Stimulated activated CD8-positive, alpha-beta memory T cell treated with anti-CD3 and anti-CD28 coated beads, Interleukin-4, amount 100 ng/mL, for 48 hours (primary cell): ENCODE measurements at regions not wholly inside any gene's neighbourhood (a gene's known extent, or its start where the extent isn't known, plus 50 kb on each side); places are given as distances from the start of the nearest gene placed in this dataset.
A peak's percentile ranks its signal among the peaks of the same experiment; 100 is the strongest.
"Not testable (repeated sequence)": the region's sequence is repeated elsewhere in the genome, so short reads cannot be mapped to it uniquely, and the experiment has no call there.

Experiments
- DNase-seq: peaks from one replicate; pipeline ENCODE4 v3.0.0-alpha.2; 2020

- DNase-seq: no peak
Measured at GRCh38 chr2:185526161-185526560, 212.4 kb upstream of the FSIP2 start.

DNA sequence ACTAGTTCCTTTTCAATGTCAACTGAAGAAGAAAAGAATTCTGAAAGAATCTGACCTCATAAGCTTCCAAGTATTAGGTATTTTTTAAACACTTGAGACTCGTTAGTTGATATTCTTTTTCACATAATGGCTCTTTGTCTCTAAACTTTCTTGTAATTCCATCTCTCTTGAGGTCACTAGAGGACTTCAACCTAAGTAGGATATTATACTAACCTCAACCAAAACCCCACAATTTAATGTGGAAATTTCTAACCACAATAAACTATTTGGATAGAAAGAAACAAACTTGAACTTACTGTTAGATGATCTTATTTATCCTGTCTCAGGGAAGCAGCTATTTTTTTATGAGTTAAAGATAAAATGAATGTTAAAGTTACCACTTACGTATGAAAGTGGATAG is 206.9 kb upstream of the FSIP2 start:
- no peak for DNase-seq

DNA sequence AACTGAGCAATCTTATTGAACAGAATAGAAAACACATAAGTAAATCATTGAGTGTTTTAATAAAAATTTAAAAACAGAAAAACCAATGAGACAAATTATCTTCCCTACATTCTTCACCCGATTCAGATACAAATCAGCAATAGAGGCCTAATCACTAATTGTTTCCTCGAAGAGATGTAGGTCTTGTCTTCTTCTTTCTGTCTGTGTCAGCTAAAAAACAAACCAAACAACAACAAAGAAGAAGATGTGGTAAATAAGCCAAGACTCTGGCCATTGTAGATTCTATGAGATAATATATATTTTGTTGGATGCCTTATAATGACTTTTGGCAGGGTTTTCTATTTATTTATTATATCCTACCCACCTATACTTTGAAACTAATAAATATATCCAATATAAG is 200.9 kb upstream of the FSIP2 start:
- no peak for DNase-seq

- no peak for DNase-seq
Measured at GRCh38 chr2:185567196-185567595, 171.4 kb upstream of the FSIP2 start.

- DNase-seq: no peak
Measured at GRCh38 chr2:185567940-185568339, 170.7 kb upstream of the FSIP2 start.

GRCh38 chr2:185578322-185578721 is 160.3 kb upstream of the FSIP2 start:
- no peak for DNase-seq

- no peak for DNase-seq
Measured at GRCh38 chr2:185583058-185583816, 155.4 kb upstream of the FSIP2 start.

- not testable (repeated sequence) for DNase-seq
Measured at GRCh38 chr2:185585165-185585564, 153.4 kb upstream of the FSIP2 start.

DNA sequence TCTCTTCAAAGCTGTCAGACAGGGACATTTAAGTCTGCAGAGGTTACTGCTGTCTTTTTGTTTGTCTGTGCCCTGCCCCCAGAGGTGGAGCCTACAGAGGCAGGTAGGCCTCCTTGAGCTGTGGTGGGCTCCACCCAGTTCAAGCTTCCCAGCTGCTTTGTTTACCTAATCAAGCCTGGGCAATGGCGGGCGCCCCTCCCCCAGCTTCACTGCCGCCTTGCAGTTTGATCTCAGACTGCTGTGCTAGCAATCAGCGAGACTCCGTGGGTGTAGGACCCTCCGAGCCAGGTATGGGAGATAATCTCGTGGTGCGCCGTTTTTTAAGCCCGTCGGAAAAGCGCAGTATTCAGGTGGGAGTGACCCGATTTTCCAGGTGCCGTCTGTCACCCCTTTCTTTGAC is 147.3 kb upstream of the FSIP2 start:
- DNase-seq: not testable (repeated sequence)

DNA sequence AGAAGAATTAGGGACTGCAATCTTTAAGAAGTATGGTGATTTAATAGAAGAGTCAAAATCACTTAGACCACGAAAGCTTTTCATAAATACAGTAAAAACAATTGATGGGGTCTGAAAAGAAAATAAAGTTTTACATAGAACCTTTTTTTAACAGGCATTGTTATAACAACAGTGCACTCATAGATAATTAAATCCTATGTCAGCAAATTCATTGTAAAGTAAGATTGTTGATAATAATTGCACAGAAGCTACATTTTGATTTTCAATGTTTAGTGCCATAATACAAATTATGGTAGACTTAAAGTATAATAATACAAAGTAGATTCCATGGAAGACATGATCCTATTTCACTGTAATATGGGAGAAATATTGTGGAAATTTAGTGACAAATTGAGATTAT is 130.7 kb upstream of the FSIP2 start:
- no peak for DNase-seq

DNA sequence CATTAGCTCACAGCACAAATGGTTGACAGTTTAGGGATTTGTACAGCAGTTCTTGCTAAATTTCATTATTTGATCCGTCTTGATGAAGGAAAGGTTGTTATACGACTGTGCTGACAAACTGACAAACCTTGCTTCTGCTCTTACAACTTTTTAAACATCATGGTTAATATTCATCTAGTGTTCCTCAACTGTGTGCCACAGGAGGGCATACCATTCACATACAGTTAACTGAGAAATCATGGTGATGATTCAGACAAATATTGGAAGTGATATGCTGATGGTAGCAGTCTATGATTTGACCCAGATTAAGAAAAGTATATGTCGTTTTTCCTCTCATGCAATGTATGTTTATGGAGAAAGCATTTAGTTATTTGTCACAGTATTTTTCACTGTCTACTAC is 129.8 kb upstream of the FSIP2 start:
- no peak for DNase-seq

DNA sequence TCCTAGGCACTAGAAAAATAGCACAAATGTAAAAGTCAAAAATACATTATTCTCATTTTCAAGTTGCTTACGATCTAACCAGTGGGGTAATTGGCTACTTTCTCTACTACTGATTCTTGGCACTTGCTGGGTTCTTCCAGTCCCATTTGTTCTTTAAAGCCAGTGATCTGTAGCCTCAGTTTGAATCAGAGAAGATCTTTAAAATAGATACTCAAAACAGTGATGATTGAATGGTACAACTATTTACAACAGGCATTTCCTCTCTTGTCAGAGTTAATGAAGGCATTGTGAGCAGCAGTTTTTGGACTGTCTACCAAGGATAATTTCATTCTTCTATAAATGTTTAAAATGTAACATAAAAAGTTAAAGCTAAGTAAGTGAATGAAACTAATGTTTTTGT is 128.3 kb upstream of the FSIP2 start:
- no peak for DNase-seq

GRCh38 chr2:185618625-185619024 is 120.0 kb upstream of the FSIP2 start:
- DNase-seq: no peak

DNA sequence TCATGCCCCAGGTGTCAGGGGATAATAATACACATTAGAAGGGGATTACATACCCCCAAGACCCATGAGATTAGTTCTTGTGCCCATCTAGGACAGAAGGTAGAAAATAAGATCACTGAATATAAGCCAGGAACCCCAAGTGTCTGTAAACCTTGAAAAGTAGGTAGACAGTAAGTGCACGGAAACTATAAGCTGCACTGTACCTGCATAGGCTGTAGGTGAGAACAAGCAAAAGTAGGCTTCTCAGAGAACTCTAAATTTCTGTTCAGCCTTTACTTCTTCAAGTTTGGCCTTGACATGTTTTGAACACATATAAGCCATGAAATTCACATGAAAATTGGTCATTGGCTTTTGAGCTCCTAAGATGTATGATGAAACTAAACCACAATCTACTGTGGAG is 113.0 kb upstream of the FSIP2 start:
- DNase-seq: no peak

- peak; percentile 27 for DNase-seq
Measured at GRCh38 chr2:185628985-185629384, 109.6 kb upstream of the FSIP2 start.

- no peak for DNase-seq
Measured at GRCh38 chr2:185633621-185634020, 105.0 kb upstream of the FSIP2 start.

- DNase-seq: no peak
Measured at GRCh38 chr2:185638771-185639170, 99.8 kb upstream of the FSIP2 start.

DNA sequence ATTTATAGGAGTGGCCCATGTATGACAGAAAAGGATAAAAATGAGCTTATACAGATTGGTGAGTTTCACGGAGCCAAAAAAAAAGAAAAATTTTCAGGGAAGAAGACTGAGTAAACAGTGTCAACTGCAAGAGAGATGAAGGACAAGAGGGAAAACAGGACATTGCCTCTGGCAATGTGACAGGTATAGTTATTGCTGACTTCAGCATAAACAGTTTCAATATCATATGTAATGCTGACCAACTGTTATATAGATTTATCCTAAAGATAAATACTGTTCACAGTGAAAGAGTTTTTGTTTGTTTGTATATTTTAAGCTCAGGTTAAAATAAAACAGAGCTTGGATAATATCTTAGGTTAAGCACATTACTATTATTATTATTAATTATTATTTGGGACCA is 98.0 kb upstream of the FSIP2 start:
- no peak for DNase-seq

DNA sequence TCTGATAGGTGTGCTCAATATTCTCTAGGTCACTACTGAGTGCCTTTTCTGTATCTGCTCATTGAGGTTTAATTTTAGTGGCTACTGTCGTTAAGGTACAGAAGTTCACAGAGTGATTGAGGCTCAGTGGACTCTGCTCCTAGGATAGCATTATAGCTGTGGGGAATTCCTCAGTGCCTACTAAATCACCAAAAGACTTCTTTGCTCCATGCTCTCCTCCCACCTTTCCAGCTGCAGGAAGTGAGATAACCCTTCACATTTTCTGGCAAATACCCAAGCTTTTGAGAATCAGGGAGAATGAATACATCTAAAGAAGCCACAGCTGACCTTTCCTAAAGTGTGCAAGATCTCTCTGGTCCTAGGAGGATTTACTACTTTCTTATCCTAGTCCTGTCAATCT is 95.2 kb upstream of the FSIP2 start:
- no peak for DNase-seq

DNA sequence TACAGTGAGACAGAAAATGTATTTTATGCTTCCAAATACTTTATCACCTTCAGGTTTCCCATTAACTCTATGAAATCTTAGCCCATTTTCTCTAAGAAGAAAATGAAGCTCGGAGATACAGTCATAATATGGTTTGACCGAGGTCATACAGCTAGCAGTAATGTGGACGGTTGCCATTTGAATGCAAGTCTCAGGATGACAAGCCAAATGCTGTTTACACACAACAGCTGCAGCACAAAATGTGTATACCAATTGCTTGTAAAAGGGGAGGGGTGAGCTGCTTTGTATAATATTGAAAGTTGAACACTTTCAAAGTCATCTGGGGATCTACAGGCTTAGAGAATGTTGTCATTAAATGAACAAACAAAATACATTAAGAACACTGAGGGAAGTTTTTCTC is 93.8 kb upstream of the FSIP2 start:
- DNase-seq: no peak

- DNase-seq: no peak
Measured at GRCh38 chr2:185645529-185645928, 93.1 kb upstream of the FSIP2 start.

DNA sequence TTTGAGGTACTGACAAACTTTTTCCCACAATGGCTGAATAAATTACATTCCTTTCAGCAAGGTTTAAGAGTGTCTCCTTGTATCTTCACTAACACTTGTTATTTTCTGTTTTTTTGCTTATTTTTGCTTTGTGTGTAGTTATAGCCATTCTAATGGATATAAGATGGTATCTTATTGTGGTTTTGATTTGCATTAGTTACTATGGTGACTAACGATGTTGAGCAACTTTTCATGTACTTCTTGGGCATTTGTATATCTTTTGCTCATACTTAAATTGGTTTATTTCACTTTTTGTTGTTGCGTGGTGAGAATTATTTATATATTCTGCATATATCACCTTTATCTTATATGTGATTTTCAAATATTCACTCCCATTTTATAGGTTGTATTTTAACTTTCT is 79.9 kb upstream of the FSIP2 start:
- no peak for DNase-seq

DNA sequence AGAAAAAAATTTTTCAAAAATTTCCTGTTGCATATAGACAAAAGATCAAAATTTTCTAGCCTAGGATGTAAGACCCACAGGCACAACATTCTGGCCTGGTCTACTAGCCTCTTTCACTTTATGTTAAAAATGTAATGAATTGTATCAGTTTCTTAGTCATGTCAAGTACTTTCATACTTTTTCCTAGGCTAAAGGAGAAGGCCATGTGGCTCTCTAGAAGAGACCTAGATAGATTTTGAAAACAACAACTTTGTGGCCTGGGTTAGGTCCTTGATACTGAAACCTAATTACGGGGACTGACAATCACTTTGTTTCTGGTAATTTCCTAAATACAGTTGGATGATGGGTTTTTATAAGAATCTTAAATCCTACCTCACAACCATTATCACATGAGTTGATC is 74.8 kb upstream of the FSIP2 start:
- no peak for DNase-seq

DNA sequence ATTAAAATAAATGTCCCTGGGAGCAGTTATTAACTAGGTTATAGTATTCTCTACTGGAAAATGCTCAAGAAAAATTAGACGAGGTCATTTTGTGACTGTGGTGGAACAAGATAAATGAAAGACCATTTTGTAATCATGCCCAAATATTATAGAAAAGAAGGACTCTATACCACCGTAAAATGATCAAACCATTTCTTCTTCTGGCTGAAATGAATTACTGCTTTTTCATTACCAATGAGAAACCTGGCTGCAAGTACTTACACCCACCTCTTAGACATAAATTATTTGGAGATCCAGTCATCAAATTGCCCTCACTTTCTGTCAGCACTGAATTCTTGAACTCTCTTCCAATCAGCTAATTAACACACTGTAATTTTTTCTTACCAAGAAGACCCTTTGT is 74.2 kb upstream of the FSIP2 start:
- DNase-seq: no peak

- DNase-seq: no peak
Measured at GRCh38 chr2:185665251-185665814, 73.3 kb upstream of the FSIP2 start.
